HEK293T (cell line): ENCODE measurements at regions not wholly inside any gene's neighbourhood (a gene's known extent, or its start where the extent isn't known, plus 50 kb on each side); places are given as distances from the start of the nearest gene placed in this dataset.

ENCODE experiments used
- FOXM1 ChIP-seq: fragments of 450-650 bp; IDR thresholded peaks from 2 replicates; pipeline ENCODE4 v1.6.1; 2017; ENCODE audit warnings: mild to moderate bottlenecking, borderline replicate concordance
- SP1 ChIP-seq: fragments of 450-650 bp; IDR thresholded peaks from 2 replicates; pipeline ENCODE4 v1.6.1; 2017

DNA sequence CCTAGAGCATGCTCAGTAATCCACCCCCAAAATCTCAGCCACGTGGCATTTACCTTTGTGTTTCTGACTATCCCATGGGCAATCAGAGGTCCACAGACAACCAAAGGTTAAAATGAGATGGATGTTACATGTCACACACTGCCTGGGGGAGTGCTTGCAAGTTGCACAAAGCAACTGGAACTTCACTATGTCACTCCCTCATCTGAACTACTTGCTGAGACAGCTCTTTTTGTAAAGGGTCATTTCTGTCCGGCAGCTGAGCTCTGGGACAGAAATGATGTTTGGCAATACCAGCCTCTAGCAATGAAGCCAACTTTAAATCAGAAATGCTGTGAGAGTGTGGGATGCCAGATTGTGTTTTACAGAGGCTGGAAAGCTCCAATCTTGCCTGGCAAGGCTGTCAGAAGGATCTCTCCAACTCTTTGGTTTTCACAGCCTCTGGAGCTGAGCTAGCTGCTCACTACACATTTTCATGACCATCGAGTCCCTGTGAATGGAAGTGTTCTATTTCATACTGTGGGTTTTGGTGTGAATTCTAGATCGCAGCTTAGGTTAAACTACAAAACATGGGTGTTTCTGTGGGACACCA is 66.3 kb upstream of the TMEM215 start:
- no peak for TF ChIP-seq FOXM1
- TF ChIP-seq SP1 = no peak
